ENCODE measurements at regions not wholly inside any gene's neighbourhood (a gene's known extent, or its start where the extent isn't known, plus 50 kb on each side); places are given as distances from the start of the nearest gene placed in this dataset.

GRCh38 chr12:28868414-28868813 is 280.7 kb upstream of the FAR2 start:
- ChIA-PET CTCF (interaction anchor here (1.3 kb wide), 1 partner anchor 898 kb away, joined by 11 read pairs; no protein-coding TSS in a partner anchor), POLR2A (ENCODE audit: unreplicated experiment) (interaction anchor here (1.2 kb wide), 1 partner anchor 899 kb away, joined by 8 read pairs; no protein-coding TSS in a partner anchor)
- no peak overlapping the region for H3K4me3 ChIP-seq (ENCODE audit: low read length)
- H3K27ac ChIP-seq (ENCODE audit: low read length) = peak overlapping the region; percentile 78
- H3K27me3 ChIP-seq (ENCODE audit: low read length) = no peaks in the 10 kb centered on the region
- H3K4me1 ChIP-seq (ENCODE audit: insufficient read depth, low read length) = peaks cover 48% of the 10 kb centered on the region
- H3K4me2 ChIP-seq (ENCODE audit: low read length) = peak overlapping the region; percentile 43; the same call in 1 of the 2 replicates
- intact Hi-C loops (cut with micrococcal nuclease) = loop anchor here (2.0 kb wide), 1 partner anchor 98 kb away; no protein-coding TSS in a partner anchor
- H3K36me3 ChIP-seq (ENCODE audit: low read depth, low read length) = no peaks in the 10 kb centered on the region
- H3K79me2 ChIP-seq (ENCODE audit: low read length) = no peaks in the 10 kb centered on the region
- peak overlapping the region; percentile 12 for H3K9ac ChIP-seq (ENCODE audit: low read length)
- no TSS peak for BruUV-seq (replicated peaks)
- H3F3A ChIP-seq (ENCODE audit: low read length, unreplicated experiment) = peaks cover 12% of the 10 kb centered on the region
- H3K9me2 ChIP-seq (replicated peaks; ENCODE audit: low read length) = no peaks in the 10 kb centered on the region
- TF ChIP-seq EZH2phosphoT487 (IDR thresholded peaks at IDR 0.05; ENCODE audit: borderline replicate concordance, low read length) (no peak), EZH2 (IDR thresholded peaks at IDR 0.05; ENCODE audit: low read length, unreplicated experiment) (no peak), CTCF (conservative IDR thresholded peaks at IDR 0.05; ENCODE audit: low read depth, low read length) (no peak)
- DNase-seq (no peak), ATAC-seq (no peak)
- no peaks in the 10 kb centered on the region for H3K9me3 ChIP-seq (ENCODE audit: low read length)
- no peak overlapping the region for H2AFZ ChIP-seq (ENCODE audit: low read length)
- H4K20me1 ChIP-seq (ENCODE audit: low read length) = no peaks in the 10 kb centered on the region

- peak overlapping the region; percentile 1 for H2AFZ ChIP-seq (ENCODE audit: low read length)
- no peaks in the 10 kb centered on the region for H4K20me1 ChIP-seq (ENCODE audit: low read length)
- no peak for TF ChIP-seq EZH2 (IDR thresholded peaks at IDR 0.05; ENCODE audit: low read length, unreplicated experiment)
- TF ChIP-seq CTCF (conservative IDR thresholded peaks at IDR 0.05; ENCODE audit: low read depth, low read length) = no peak
- TF ChIP-seq EZH2phosphoT487 (IDR thresholded peaks at IDR 0.05; ENCODE audit: borderline replicate concordance, low read length) = no peak
- H3K9me3 ChIP-seq (ENCODE audit: low read length) = no peaks in the 10 kb centered on the region
- H3K9ac ChIP-seq (ENCODE audit: low read length) = peak overlapping the region; percentile 55
- H3K27me3 ChIP-seq (ENCODE audit: low read length) = no peaks in the 10 kb centered on the region
- DNase-seq (peak; percentile 100), ATAC-seq (peak; percentile 82)
- peak overlapping the region; percentile 43 for H3K4me2 ChIP-seq (ENCODE audit: low read length)
- H3K4me1 ChIP-seq (ENCODE audit: insufficient read depth, low read length) = peaks cover 48% of the 10 kb centered on the region
- no peak overlapping the region for H3K4me3 ChIP-seq (ENCODE audit: low read length)
- H3K27ac ChIP-seq (ENCODE audit: low read length) = peak overlapping the region; percentile 78
- CTCF ChIA-PET = interaction anchor here (0.5 to 1.3 kb wide), 6 partner anchors 21 to 899 kb away, joined by 3 to 11 read pairs (median 4); no protein-coding TSS in a partner anchor
- BruUV-seq (replicated peaks) = no TSS peak
- H3K79me2 ChIP-seq (ENCODE audit: low read length) = no peaks in the 10 kb centered on the region
- intact Hi-C loops (cut with micrococcal nuclease) = loop anchor here (1.0 to 2.0 kb wide), 2 partner anchors 98 to 848 kb away; no protein-coding TSS in a partner anchor
- no peaks in the 10 kb centered on the region for H3K36me3 ChIP-seq (ENCODE audit: low read depth, low read length)
- POLR2A ChIA-PET (ENCODE audit: unreplicated experiment) = interaction anchor here (0.5 to 1.2 kb wide), 5 partner anchors 79 to 904 kb away, joined by 3 to 8 read pairs (median 3); no protein-coding TSS in a partner anchor
- H3K9me2 ChIP-seq (replicated peaks; ENCODE audit: low read length) = no peaks in the 10 kb centered on the region
- peaks cover 12% of the 10 kb centered on the region for H3F3A ChIP-seq (ENCODE audit: low read length, unreplicated experiment)
Measured at GRCh38 chr12:28869197-28869596, 279.9 kb upstream of the FAR2 start.

GRCh38 chr12:28870839-28871440 is 278.1 kb upstream of the FAR2 start:
- DNase-seq (peak; percentile 98), ATAC-seq (peak; percentile 69)
- Histone ChIP-seq H3K36me3 (ENCODE audit: low read depth, low read length) (no peaks in the 10 kb centered on the region), H3K4me1 (ENCODE audit: insufficient read depth, low read length) (peaks cover 48% of the 10 kb centered on the region), H4K20me1 (ENCODE audit: low read length) (no peaks in the 10 kb centered on the region), H3K9me3 (ENCODE audit: low read length) (no peaks in the 10 kb centered on the region), H3K79me2 (ENCODE audit: low read length) (no peaks in the 10 kb centered on the region), H3F3A (ENCODE audit: low read length, unreplicated experiment) (peaks cover 12% of the 10 kb centered on the region), H3K4me2 (ENCODE audit: low read length) (peak overlapping the region; percentile 43), H3K9ac (ENCODE audit: low read length) (peak overlapping the region; percentile 55), H3K4me3 (ENCODE audit: low read length) (no peak overlapping the region), H2AFZ (ENCODE audit: low read length) (peak overlapping the region; percentile 0; the same call in 1 of the 2 replicates), H3K9me2 (replicated peaks; ENCODE audit: low read length) (no peaks in the 10 kb centered on the region), H3K27me3 (ENCODE audit: low read length) (no peaks in the 10 kb centered on the region), H3K27ac (ENCODE audit: low read length) (peak overlapping the region; percentile 78)
- no TSS peak for BruUV-seq (replicated peaks)
- POLR2A ChIA-PET (ENCODE audit: unreplicated experiment) = no interaction called here
- intact Hi-C loops (cut with micrococcal nuclease) = loop anchor here (1.0 to 10.0 kb wide), 7 partner anchors 38 to 814 kb away; no protein-coding TSS in a partner anchor
- TF ChIP-seq EZH2phosphoT487 (IDR thresholded peaks at IDR 0.05; ENCODE audit: borderline replicate concordance, low read length) (no peak), EZH2 (IDR thresholded peaks at IDR 0.05; ENCODE audit: low read length, unreplicated experiment) (no peak), CTCF (conservative IDR thresholded peaks at IDR 0.05; ENCODE audit: low read depth, low read length) (no peak)
- CTCF ChIA-PET = interaction anchor here (0.7 to 0.9 kb wide), 2 partner anchors 901 to 902 kb away, joined by 3 to 9 read pairs; no protein-coding TSS in a partner anchor

Data from PC-3 (cell line).